ENCODE measurements at regions not wholly inside any gene's neighbourhood (a gene's known extent, or its start where the extent isn't known, plus 50 kb on each side); places are given as distances from the start of the nearest gene placed in this dataset.
"Not testable (repeated sequence)": the region's sequence is repeated elsewhere in the genome, so short reads cannot be mapped to it uniquely, and the experiment has no call there.

GRCh38 chr15:84094720-84095119 is 140.9 kb upstream of the GOLGA6L4 start:
- not testable (repeated sequence) for DNase-seq (ENCODE audit: low read depth, low spot score)

- DNase-seq (ENCODE audit: low read depth, low spot score), result not testable (repeated sequence)
Observed at GRCh38 chr15:84097053-84097452, 138.5 kb upstream of the GOLGA6L4 start.

GRCh38 chr15:84098604-84099003 is 137.0 kb upstream of the GOLGA6L4 start:
- DNase-seq (ENCODE audit: low read depth, low spot score), result no peak

- no peak for DNase-seq (ENCODE audit: low read depth, low spot score)
Observed at GRCh38 chr15:84099181-84099580, 136.4 kb upstream of the GOLGA6L4 start.

- no peak for DNase-seq (ENCODE audit: low read depth, low spot score)
Observed at GRCh38 chr15:84103345-84103744, 132.2 kb upstream of the GOLGA6L4 start.

GRCh38 chr15:84104853-84105252 is 130.7 kb upstream of the GOLGA6L4 start:
- no peak for DNase-seq (ENCODE audit: low read depth, low spot score)

GRCh38 chr15:84108728-84109127 is 126.8 kb upstream of the GOLGA6L4 start:
- no peak for DNase-seq (ENCODE audit: low read depth, low spot score)

- DNase-seq (ENCODE audit: low read depth, low spot score), result no peak
Observed at GRCh38 chr15:84111575-84111974, 124.0 kb upstream of the GOLGA6L4 start.

GRCh38 chr15:84112025-84112424 is 123.5 kb upstream of the GOLGA6L4 start:
- DNase-seq (ENCODE audit: low read depth, low spot score), result no peak

- no peak for DNase-seq (ENCODE audit: low read depth, low spot score)
Observed at GRCh38 chr15:84113919-84114318, 121.7 kb upstream of the GOLGA6L4 start.

GRCh38 chr15:84114680-84115079 is 120.9 kb upstream of the GOLGA6L4 start:
- not testable (repeated sequence) for DNase-seq (ENCODE audit: low read depth, low spot score)

- not testable (repeated sequence) for DNase-seq (ENCODE audit: low read depth, low spot score)
Observed at GRCh38 chr15:84119351-84119750, 116.2 kb upstream of the GOLGA6L4 start.

- not testable (repeated sequence) for DNase-seq (ENCODE audit: low read depth, low spot score)
Observed at GRCh38 chr15:84120903-84121302, 114.7 kb upstream of the GOLGA6L4 start.

- DNase-seq (ENCODE audit: low read depth, low spot score), result not testable (repeated sequence)
Observed at GRCh38 chr15:84128706-84129105, 106.9 kb upstream of the GOLGA6L4 start.

- DNase-seq (ENCODE audit: low read depth, low spot score), result not testable (repeated sequence)
Observed at GRCh38 chr15:84130098-84130831, 105.3 kb upstream of the GOLGA6L4 start.

- DNase-seq (ENCODE audit: low read depth, low spot score), result not testable (repeated sequence)
Observed at GRCh38 chr15:84135931-84136456, 99.6 kb upstream of the GOLGA6L4 start.

- peak; percentile 56 for DNase-seq (ENCODE audit: low read depth, low spot score)
Observed at GRCh38 chr15:84142888-84143337, 92.7 kb upstream of the GOLGA6L4 start.

- DNase-seq (ENCODE audit: low read depth, low spot score), result no peak
Observed at GRCh38 chr15:84143753-84144314, 91.7 kb upstream of the GOLGA6L4 start.

- DNase-seq (ENCODE audit: low read depth, low spot score), result not testable (repeated sequence)
Observed at GRCh38 chr15:84144946-84145345, 90.6 kb upstream of the GOLGA6L4 start.

- DNase-seq (ENCODE audit: low read depth, low spot score), result not testable (repeated sequence)
Observed at GRCh38 chr15:84146299-84146698, 89.3 kb upstream of the GOLGA6L4 start.

GRCh38 chr15:84147307-84147706 is 88.3 kb upstream of the GOLGA6L4 start:
- not testable (repeated sequence) for DNase-seq (ENCODE audit: low read depth, low spot score)

GRCh38 chr15:84151205-84151931 is 84.2 kb upstream of the GOLGA6L4 start:
- no peak for DNase-seq (ENCODE audit: low read depth, low spot score)

Measured in iPS DF 19.7 (cell line).